SU-DHL-6 (cell line): ENCODE measurements at regions not wholly inside any gene's neighbourhood (a gene's known extent, or its start where the extent isn't known, plus 50 kb on each side); places are given as distances from the start of the nearest gene placed in this dataset.

Experiments used
- H2AFZ ChIP-seq: fragments of 200-600 bp; sonication (generic); 2 replicates; pipeline ENCODE4 v1.6.1; 2014; ENCODE audit warnings: low read depth, mild to moderate bottlenecking, moderate library complexity, mixed read lengths, antibody characterized with exemption, low read length; ENCODE audit not compliant: severe bottlenecking
- H3F3A ChIP-seq: fragments of 200-600 bp; shearing (Covaris generic); 2 replicates; pipeline ENCODE4 v1.6.0; 2016; ENCODE audit warnings: antibody characterized with exemption, mild to moderate bottlenecking; ENCODE audit not compliant: insufficient read depth
- H3K27ac ChIP-seq: fragments of 200-600 bp; sonication (generic); 2 replicates; pipeline ENCODE4 v1.5.1; 2016; ENCODE audit warnings: low read depth, mild to moderate bottlenecking, low read length, moderate library complexity, mixed read lengths
- H3K27me3 ChIP-seq: fragments of 200-600 bp; sonication (generic), shearing (Covaris generic); 2 replicates; pipeline ENCODE4 v1.6.0; 2014; ENCODE audit warnings: mild to moderate bottlenecking, low read length
- H3K36me3 ChIP-seq: fragments of 200-600 bp; sonication (generic); 2 replicates; pipeline ENCODE4 v1.6.1; 2014; ENCODE audit warnings: mild to moderate bottlenecking, low read length, mixed read lengths
- H3K4me2 ChIP-seq: fragments of 300-600, 200-600 bp; shearing (Covaris generic), sonication (generic); 2 replicates; pipeline ENCODE4 v1.6.0; 2014; ENCODE audit warnings: low read length, low read depth, mild to moderate bottlenecking; ENCODE audit not compliant: poor library complexity, severe bottlenecking
- H3K4me3 ChIP-seq: fragments of 200-600 bp; sonication (generic); 2 replicates; pipeline ENCODE4 v1.5.1; 2014; ENCODE audit warnings: antibody characterized with exemption, low read length, mild to moderate bottlenecking, mixed read lengths; ENCODE audit not compliant: insufficient read depth, poor library complexity, severe bottlenecking
- H3K79me2 ChIP-seq: fragments of 200-600 bp; sonication (generic); 2 replicates; pipeline ENCODE4 v1.6.1; 2014; ENCODE audit warnings: mild to moderate bottlenecking, low read length, moderate library complexity; ENCODE audit not compliant: insufficient read depth
- H3K9ac ChIP-seq: fragments of 200-600 bp; sonication (generic); 2 replicates; pipeline ENCODE4 v1.7.0; 2014; ENCODE audit warnings: mild to moderate bottlenecking, low read length
- H3K9me2 ChIP-seq: fragments of 200-600 bp; sonication (generic); replicated peaks from 2 replicates; pipeline ENCODE4 v1.6.1; 2014; ENCODE audit warnings: low read length; ENCODE audit not compliant: insufficient read depth
- H3K9me3 ChIP-seq: fragments of 200-600 bp; sonication (generic); 2 replicates; pipeline ENCODE4 v1.6.1; 2014; ENCODE audit warnings: low read length, mixed read lengths; ENCODE audit not compliant: insufficient read depth
- H4K20me1 ChIP-seq: fragments of 200-600 bp; sonication (generic); 2 replicates; pipeline ENCODE4 v1.6.1; 2014; ENCODE audit warnings: low read depth, mild to moderate bottlenecking, antibody characterized with exemption, low read length, moderate library complexity, mixed read lengths
- CTCF ChIP-seq: fragments of 200-600 bp; sonication (generic); IDR thresholded peaks from one replicate; pipeline ENCODE4 v1.5.1; 2017; ENCODE audit warnings: antibody characterized with exemption, mild to moderate bottlenecking, low read length, moderate library complexity; ENCODE audit not compliant: insufficient read depth, poor library complexity, severe bottlenecking
- EZH2phosphoT487 ChIP-seq: fragments of 200-600 bp; sonication (generic), shearing (Covaris generic); conservative IDR thresholded peaks from 2 replicates; pipeline ENCODE4 v1.6.1; 2018; ENCODE audit warnings: mild to moderate bottlenecking, antibody characterized with exemption, low read length, moderate library complexity, mixed read lengths

- Histone ChIP-seq H3K9ac (no peak overlapping the region), H3F3A (no peaks in the 10 kb centered on the region), H3K36me3 (no peaks in the 10 kb centered on the region), H2AFZ (no peak overlapping the region), H3K4me2 (no peak overlapping the region), H3K9me3 (no peaks in the 10 kb centered on the region), H3K27ac (no peak overlapping the region), H4K20me1 (no peaks in the 10 kb centered on the region), H3K4me3 (no peak overlapping the region), H3K27me3 (no peaks in the 10 kb centered on the region), H3K79me2 (no peaks in the 10 kb centered on the region), H3K9me2 (no peaks in the 10 kb centered on the region)
- no peak for TF ChIP-seq EZH2phosphoT487
- TF ChIP-seq CTCF = no peak
Measured at GRCh38 chr5:62829604-62829986, 251.0 kb downstream of the LRRC70 start.

GRCh38 chr5:62828742-62829603, 250.4 kb downstream of the LRRC70 start:
- H3K4me2 ChIP-seq = no peak overlapping the region
- H3K9me2 ChIP-seq = no peaks in the 10 kb centered on the region

GRCh38 chr5:62825623-62826220, 247.1 kb downstream of the LRRC70 start:
- Histone ChIP-seq H3K27ac (no peak overlapping the region), H3F3A (no peaks in the 10 kb centered on the region), H3K79me2 (no peaks in the 10 kb centered on the region), H4K20me1 (no peaks in the 10 kb centered on the region), H3K4me2 (no peak overlapping the region), H3K9me2 (no peaks in the 10 kb centered on the region), H3K27me3 (no peaks in the 10 kb centered on the region), H3K9ac (no peak overlapping the region), H2AFZ (no peak overlapping the region), H3K9me3 (no peaks in the 10 kb centered on the region), H3K4me3 (no peak overlapping the region), H3K36me3 (no peaks in the 10 kb centered on the region)
- TF ChIP-seq CTCF (no peak), EZH2phosphoT487 (no peak)

More at GRCh38 chr5:62828742-62829603, 250.4 kb downstream of the LRRC70 start:
- Histone ChIP-seq H3K79me2 (no peaks in the 10 kb centered on the region), H3K27me3 (no peaks in the 10 kb centered on the region), H3K9ac (no peak overlapping the region), H2AFZ (no peak overlapping the region), H4K20me1 (no peaks in the 10 kb centered on the region), H3K27ac (no peak overlapping the region), H3F3A (no peaks in the 10 kb centered on the region), H3K9me3 (no peaks in the 10 kb centered on the region), H3K4me3 (no peak overlapping the region), H3K36me3 (no peaks in the 10 kb centered on the region)
- TF ChIP-seq CTCF = no peak
- TF ChIP-seq EZH2phosphoT487 = no peak
